H9 (cell line): ENCODE measurements at regions not wholly inside any gene's neighbourhood (a gene's known extent, or its start where the extent isn't known, plus 50 kb on each side); places are given as distances from the start of the nearest gene placed in this dataset.

Experiments used
- DNase-seq: peaks from one replicate; pipeline ENCODE4 v3.0.0-alpha.2; 2017
- H2AFZ ChIP-seq: one replicate; pipeline ENCODE4 v1.6.1; 2013; ENCODE audit warnings: mild to moderate bottlenecking, low read length, control low read depth, moderate library complexity
- H2AK5ac ChIP-seq: 2 replicates; pipeline ENCODE4 v1.6.1; 2013; ENCODE audit warnings: low read length, control low read depth, mixed read lengths; ENCODE audit not compliant: insufficient read length
- H2BK120ac ChIP-seq: one replicate; pipeline ENCODE4 v1.6.1; 2013; ENCODE audit warnings: low read depth, mild to moderate bottlenecking, low read length, control low read depth, inconsistent platforms; ENCODE audit not compliant: poor library complexity, severe bottlenecking
- H2BK12ac ChIP-seq: 2 replicates; pipeline ENCODE4 v1.6.1; 2013; ENCODE audit warnings: low read length, control low read depth, mixed read lengths, low read depth; ENCODE audit not compliant: insufficient read length
- H2BK15ac ChIP-seq: 2 replicates; pipeline ENCODE4 v1.6.1; 2013; ENCODE audit warnings: low read depth, low read length, control low read depth
- H2BK20ac ChIP-seq: one replicate; pipeline ENCODE4 v1.6.1; 2013; ENCODE audit warnings: low read depth, mild to moderate bottlenecking, low read length, control low read depth, inconsistent platforms; ENCODE audit not compliant: poor library complexity, severe bottlenecking
- H2BK5ac ChIP-seq: 2 replicates; pipeline ENCODE4 v1.6.1; 2013; ENCODE audit warnings: low read length, control low read depth, mixed read lengths; ENCODE audit not compliant: insufficient read length
- H3K14ac ChIP-seq: 2 replicates; pipeline ENCODE4 v1.6.1; 2013; ENCODE audit warnings: low read length, control low read depth; ENCODE audit not compliant: insufficient read depth
- H3K18ac ChIP-seq: 2 replicates; pipeline ENCODE4 v1.6.1; 2013; ENCODE audit warnings: low read depth, mild to moderate bottlenecking, mixed read lengths, low read length, control low read depth; ENCODE audit not compliant: insufficient read length
- H3K23ac ChIP-seq: 2 replicates; pipeline ENCODE4 v1.6.1; 2013; ENCODE audit warnings: low read length, control low read depth, mixed read lengths, low read depth; ENCODE audit not compliant: insufficient read length
- H3K23me2 ChIP-seq: 2 replicates; pipeline ENCODE4 v1.6.1; 2013; ENCODE audit warnings: low read depth, mild to moderate bottlenecking, mixed read lengths, low read length, control low read depth; ENCODE audit not compliant: insufficient read length, poor library complexity, severe bottlenecking
- H3K27ac ChIP-seq: 2 replicates; pipeline ENCODE4 v1.5.1; 2013; ENCODE audit warnings: low read length, control low read depth, mixed read lengths, low read depth; ENCODE audit not compliant: insufficient read length
- H3K27me3 ChIP-seq: 2 replicates; pipeline ENCODE4 v1.6.1; 2013; ENCODE audit warnings: low read length, control low read depth, inconsistent platforms; ENCODE audit not compliant: insufficient read depth
- H3K4ac ChIP-seq: 2 replicates; pipeline ENCODE4 v1.6.1; 2013; ENCODE audit warnings: low read depth, mild to moderate bottlenecking, control low read depth, inconsistent platforms, low read length, moderate library complexity
- H3K4me1 ChIP-seq: 2 replicates; pipeline ENCODE4 v1.6.1; 2013; ENCODE audit warnings: low read length, control low read depth, inconsistent platforms; ENCODE audit not compliant: insufficient read depth
- H3K4me2 ChIP-seq: 2 replicates; pipeline ENCODE4 v1.6.1; 2013; ENCODE audit warnings: low read length, control low read depth, mixed read lengths; ENCODE audit not compliant: insufficient read length, insufficient read depth
- H3K56ac ChIP-seq: 2 replicates; pipeline ENCODE4 v1.6.1; 2013; ENCODE audit warnings: low read depth, mild to moderate bottlenecking, mixed read lengths, low read length, control low read depth; ENCODE audit not compliant: insufficient read length
- H3K79me1 ChIP-seq: 2 replicates; pipeline ENCODE4 v1.6.1; 2013; ENCODE audit warnings: low read depth, mild to moderate bottlenecking, moderate library complexity, low read length, control low read depth, inconsistent platforms; ENCODE audit not compliant: insufficient read depth, poor library complexity, severe bottlenecking
- H3K79me2 ChIP-seq: 2 replicates; pipeline ENCODE4 v1.6.1; 2013; ENCODE audit warnings: low read length, control low read depth, inconsistent platforms; ENCODE audit not compliant: insufficient read depth
- H3K9ac ChIP-seq: 2 replicates; pipeline ENCODE4 v1.6.1; 2013; ENCODE audit warnings: low read length, control low read depth, mixed read lengths; ENCODE audit not compliant: insufficient read length; ENCODE audit errors: extremely low read depth
- H3K9me3 ChIP-seq: one replicate; pipeline ENCODE4 v1.6.1; 2013; ENCODE audit warnings: low read depth, low read length, inconsistent platforms; ENCODE audit not compliant: control insufficient read depth
- H3T11ph ChIP-seq: one replicate; pipeline ENCODE4 v1.6.1; 2013; ENCODE audit warnings: mild to moderate bottlenecking, low read length, control low read depth, inconsistent platforms
- H4K20me1 ChIP-seq: one replicate; pipeline ENCODE4 v1.6.1; 2013; ENCODE audit not compliant: control insufficient read depth, insufficient read length, insufficient read depth
- H4K5ac ChIP-seq: 2 replicates; pipeline ENCODE4 v1.6.1; 2013; ENCODE audit warnings: low read depth, mild to moderate bottlenecking, mixed read lengths, low read length, control low read depth; ENCODE audit not compliant: insufficient read length
- H4K8ac ChIP-seq: replicated peaks from 2 replicates; pipeline ENCODE4 v1.6.1; 2013; ENCODE audit warnings: low read length, control low read depth, mixed read lengths, low read depth; ENCODE audit not compliant: insufficient read length
- H4K91ac ChIP-seq: 2 replicates; pipeline ENCODE4 v1.6.1; 2013; ENCODE audit warnings: low read depth, mild to moderate bottlenecking, moderate library complexity, mixed read lengths, low read length, control low read depth; ENCODE audit not compliant: insufficient read length
- H3K27ac Mint-ChIP-seq, 3 experiments: 2 replicates in 2 of 3; 3 replicates in 1 of 3; pipeline ENCODE4 v1.8.0; 2020 to 2021; ENCODE audit warnings: mixed read lengths in 3 of 3, mild to moderate bottlenecking in 1 of 3, moderate library complexity in 1 of 3
- H3K27me3 Mint-ChIP-seq: 2 replicates; pipeline ENCODE4 v1.8.0; 2021; ENCODE audit warnings: low read depth, mild to moderate bottlenecking, moderate library complexity, mixed read lengths
- H3K36me3 Mint-ChIP-seq, 3 experiments: 2 replicates in 2 of 3; 3 replicates in 1 of 3; pipeline ENCODE4 v1.8.0; 2020 to 2021; ENCODE audit warnings: low read depth in 3 of 3, mixed read lengths in 3 of 3; ENCODE audit not compliant: insufficient read depth in 1 of 3
- H3K4me1 Mint-ChIP-seq, 2 experiments: 2 replicates each; pipeline ENCODE4 v1.8.0; 2020; ENCODE audit warnings: mixed read lengths in 2 of 2
- H3K4me3 Mint-ChIP-seq, 2 experiments: 2 replicates in 1 of 2; 3 replicates in 1 of 2; pipeline ENCODE4 v1.8.0; 2020 to 2021; ENCODE audit warnings: mild to moderate bottlenecking in 2 of 2, mixed read lengths in 2 of 2, moderate library complexity in 1 of 2
- H3K9me3 Mint-ChIP-seq, 2 experiments: 2 replicates in 1 of 2; 3 replicates in 1 of 2; pipeline ENCODE4 v1.8.0; 2020; ENCODE audit warnings: mild to moderate bottlenecking in 2 of 2, mixed read lengths in 2 of 2, moderate library complexity in 1 of 2
- CTCF ChIP-seq: fragments of 200-600 bp; sonication (generic); conservative IDR thresholded peaks from 3 replicates; pipeline ENCODE4 v1.8.0; 2021; ENCODE audit warnings: antibody characterized with exemption, mild to moderate bottlenecking
- WGBS: extraction: QIAGEN DNeasy Blood & Tissue Kit; methylation state at CpG from one replicate; pipeline ENCODE4 v1.1.7; 2013; ENCODE audit warnings: missing lambda C conversion rate, low lambda C conversion rate, mixed read lengths; ENCODE audit not compliant: insufficient read length; ENCODE audit errors: extremely low coverage; 5-methylcytosine and 5-hydroxymethylcytosine counted together

- no peak overlapping the region for H2BK120ac ChIP-seq
- H4K5ac ChIP-seq, result no peak overlapping the region
- H2BK15ac ChIP-seq, result no peak overlapping the region
- no peak overlapping the region for H2BK20ac ChIP-seq
- H4K8ac ChIP-seq, result no peak overlapping the region
- H3K23me2 ChIP-seq, result no peaks in the 10 kb centered on the region
- H3K4me1 Mint-ChIP-seq, result peaks cover 3 to 4% of the 10 kb centered on the region in 2 experiments; a peak in 2 of 4 replicates
- H3K27ac Mint-ChIP-seq, result no peak overlapping the region
- H3K23ac ChIP-seq, result no peak overlapping the region
- no peak overlapping the region for H3K4me3 Mint-ChIP-seq
- no peaks in the 10 kb centered on the region for H4K20me1 ChIP-seq
- no peak for TF ChIP-seq CTCF
- no peaks in the 10 kb centered on the region for H3K79me2 ChIP-seq
- H2BK5ac ChIP-seq, result no peak overlapping the region
- no peak overlapping the region for H2AFZ ChIP-seq
- no peak overlapping the region for H3K18ac ChIP-seq
- no peaks in the 10 kb centered on the region for H3K27me3 ChIP-seq
- peaks cover 8% of the 10 kb centered on the region for H3K27me3 Mint-ChIP-seq
- H4K91ac ChIP-seq, result no peak overlapping the region
- no peaks in the 10 kb centered on the region for H3K4me1 ChIP-seq
- H2BK12ac ChIP-seq, result no peak overlapping the region
- no peak for DNase-seq
- H3K9me3 Mint-ChIP-seq, result no peaks in the 10 kb centered on the region
- no peaks in the 10 kb centered on the region for H3K9me3 ChIP-seq
- no peak overlapping the region for H3K9ac ChIP-seq
- H2AK5ac ChIP-seq, result no peak overlapping the region
- H3K56ac ChIP-seq, result no peak overlapping the region
- H3K36me3 Mint-ChIP-seq, result no peaks in the 10 kb centered on the region; a peak in 1 of 7 replicates
- H3K4ac ChIP-seq, result no peak overlapping the region
- no peak overlapping the region for H3K27ac ChIP-seq
- no CpG with 5 or more reads among the region's 4 CpGs for WGBS
- no peak overlapping the region for H3K14ac ChIP-seq
- no peaks in the 10 kb centered on the region for H3K79me1 ChIP-seq
- H3T11ph ChIP-seq, result no peak overlapping the region
- H3K4me2 ChIP-seq, result no peak overlapping the region
Observed at GRCh38 chr2:217707131-217707611, 295.6 kb downstream of the TNS1 start.
